ENCODE measurements at regions not wholly inside any gene's neighbourhood (a gene's known extent, or its start where the extent isn't known, plus 50 kb on each side); places are given as distances from the start of the nearest gene placed in this dataset.
"Not testable (repeated sequence)": the region's sequence is repeated elsewhere in the genome, so short reads cannot be mapped to it uniquely, and the experiment has no call there.

DNA sequence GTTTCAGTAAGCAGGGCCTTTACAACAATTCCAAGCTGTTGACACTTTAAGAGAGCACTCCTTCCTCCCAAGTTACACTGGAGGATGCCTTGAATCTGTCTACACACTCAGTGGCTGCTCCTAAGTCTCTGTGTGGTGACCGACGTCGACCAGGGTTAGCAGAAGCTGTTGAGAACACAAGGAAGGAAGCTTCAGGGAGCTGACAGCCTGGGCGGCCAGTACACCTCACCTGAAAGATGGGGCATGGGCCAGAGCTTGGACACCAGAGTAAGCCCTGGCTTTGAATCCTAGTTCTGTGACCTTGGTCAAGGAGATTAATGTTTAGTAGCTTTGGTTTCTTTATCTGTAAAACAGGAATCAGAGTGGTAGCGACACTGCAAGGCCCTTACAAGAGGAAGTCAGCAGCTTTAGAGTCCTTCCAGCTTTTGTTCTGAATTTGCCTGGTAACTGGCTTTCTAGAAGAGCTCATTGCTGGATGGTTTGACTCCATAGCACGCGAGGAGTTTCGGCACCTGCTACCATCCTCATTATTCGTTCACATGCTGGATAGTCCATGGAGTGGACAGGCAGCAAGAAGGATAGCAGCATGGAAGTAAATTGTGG, 214.2 kb downstream of the FGF9 start:
- DNase-seq: no peak
- no peak overlapping the region for H3K27ac ChIP-seq (ENCODE audit: low read depth in 1 of 3, low read length in 2 of 3)
- H3K4me1 ChIP-seq (ENCODE audit: control insufficient read depth in 3 of 3, insufficient read depth in 2 of 3, low read depth in 1 of 3, low read length in 2 of 3): peaks cover 0 to 5% (median 0%) of the 10 kb centered on the region in 3 donors
- no peak for FAIRE-seq
- H3K36me3 ChIP-seq (ENCODE audit: control insufficient read depth in 3 of 3, insufficient read depth in 2 of 3, low read depth in 1 of 3, low read length in 3 of 3): no peaks in the 10 kb centered on the region
- H3K9me3 ChIP-seq (ENCODE audit: control insufficient read depth in 2 of 2, insufficient read depth in 1 of 2, low read depth in 1 of 2, low read length in 1 of 2): no peaks in the 10 kb centered on the region
- H3K4me3 ChIP-seq (ENCODE audit: low read depth in 1 of 3, low read length in 3 of 3): no peak overlapping the region
- WGBS, 3 donors: 67 to 78% (median 71%) methylated on average over 9 of the region's 9 CpGs
- H3K27me3 ChIP-seq (ENCODE audit: control insufficient read depth in 3 of 3, insufficient read depth in 3 of 3, low read length in 3 of 3): no peaks in the 10 kb centered on the region

DNA sequence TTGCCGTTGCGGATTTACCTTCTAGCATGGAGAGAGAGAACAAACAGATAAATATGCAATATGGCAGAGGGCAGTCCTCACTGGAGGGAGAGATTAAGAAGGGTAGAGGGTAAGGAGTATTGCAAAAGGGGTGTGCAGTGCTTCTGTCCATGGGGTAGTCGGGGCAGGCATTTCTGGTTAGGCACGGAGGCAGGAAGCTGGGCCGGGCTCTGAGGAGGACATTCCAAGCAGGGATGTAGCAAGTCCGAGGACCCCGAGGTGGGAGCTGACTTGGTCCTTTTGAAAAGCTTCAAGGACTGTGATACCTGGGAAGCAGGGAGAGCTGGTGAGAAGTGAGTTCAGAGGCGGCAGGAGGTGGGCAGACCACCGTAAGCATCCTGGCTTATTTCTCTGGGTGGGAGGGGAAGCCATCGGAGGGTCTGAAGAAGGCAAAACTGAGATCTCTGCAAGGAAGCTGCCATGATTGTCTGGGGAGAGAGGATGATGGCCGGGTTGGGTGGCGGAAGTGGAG, 214.9 kb downstream of the FGF9 start:
- FAIRE-seq (no peak), DNase-seq (no peak)
- Histone ChIP-seq H3K27me3 (ENCODE audit: control insufficient read depth in 3 of 3, insufficient read depth in 3 of 3, low read length in 3 of 3) (no peaks in the 10 kb centered on the region), H3K4me3 (ENCODE audit: low read depth in 1 of 3, low read length in 3 of 3) (no peak overlapping the region), H3K27ac (ENCODE audit: low read depth in 1 of 3, low read length in 2 of 3) (no peak overlapping the region), H3K36me3 (ENCODE audit: control insufficient read depth in 3 of 3, insufficient read depth in 2 of 3, low read depth in 1 of 3, low read length in 3 of 3) (no peaks in the 10 kb centered on the region), H3K9me3 (ENCODE audit: control insufficient read depth in 2 of 2, insufficient read depth in 1 of 2, low read depth in 1 of 2, low read length in 1 of 2) (no peaks in the 10 kb centered on the region), H3K4me1 (ENCODE audit: control insufficient read depth in 3 of 3, insufficient read depth in 2 of 3, low read depth in 1 of 3, low read length in 2 of 3) (peaks cover 0 to 5% (median 0%) of the 10 kb centered on the region in 3 donors)
- 86 to 92% (median 88%) methylated on average over 12 of the region's 12 CpGs for WGBS, 3 donors

DNA sequence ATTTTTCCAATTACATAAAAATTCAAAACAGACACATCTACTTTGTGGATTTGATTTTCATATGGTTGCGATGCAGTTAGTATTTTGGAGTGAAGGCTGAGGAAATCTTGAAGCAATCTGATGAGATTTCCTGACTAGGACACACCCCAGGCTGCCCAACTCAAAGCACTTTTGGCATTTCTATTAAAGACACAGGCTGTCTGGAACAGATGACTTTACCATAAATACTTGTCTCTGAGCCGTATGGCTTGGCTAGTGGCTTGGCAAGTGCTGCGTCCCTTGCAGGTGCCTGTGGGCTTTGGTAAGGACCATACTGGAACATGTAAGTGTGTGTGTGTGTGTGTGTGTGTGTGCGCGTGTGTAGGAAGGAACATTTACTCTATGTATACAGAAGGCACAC, 218.8 kb downstream of the FGF9 start:
- WGBS, 3 donors: 88 to 90% (median 88%) methylated on average over 5 of the region's 5 CpGs
- H3K9me3 ChIP-seq (ENCODE audit: control insufficient read depth in 2 of 2, insufficient read depth in 1 of 2, low read depth in 1 of 2, low read length in 1 of 2): no peaks in the 10 kb centered on the region
- H3K27ac ChIP-seq (ENCODE audit: low read depth in 1 of 3, low read length in 2 of 3): no peak overlapping the region
- DNase-seq (no peak), FAIRE-seq (no peak)
- no peaks in the 10 kb centered on the region for H3K27me3 ChIP-seq (ENCODE audit: control insufficient read depth in 3 of 3, insufficient read depth in 3 of 3, low read length in 3 of 3)
- no peak overlapping the region for H3K4me3 ChIP-seq (ENCODE audit: low read depth in 1 of 3, low read length in 3 of 3)
- H3K4me1 ChIP-seq (ENCODE audit: control insufficient read depth in 3 of 3, insufficient read depth in 2 of 3, low read depth in 1 of 3, low read length in 2 of 3): peaks cover 0 to 4% (median 0%) of the 10 kb centered on the region in 3 donors
- H3K36me3 ChIP-seq (ENCODE audit: control insufficient read depth in 3 of 3, insufficient read depth in 2 of 3, low read depth in 1 of 3, low read length in 3 of 3): no peaks in the 10 kb centered on the region

DNA sequence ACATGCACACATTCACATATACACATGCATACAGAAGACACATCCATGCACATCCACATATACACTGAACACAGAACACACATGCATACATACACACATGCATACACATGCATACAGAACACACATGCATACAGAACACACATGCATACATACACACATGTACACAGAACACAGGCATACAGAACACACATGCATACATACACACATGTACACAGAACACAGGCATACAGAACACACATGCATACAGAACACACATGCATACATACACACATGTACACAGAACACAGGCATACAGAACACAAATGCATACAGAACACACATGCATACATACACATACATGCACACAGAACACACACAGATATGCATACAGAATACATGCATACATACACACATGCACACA, 219.3 kb downstream of the FGF9 start:
- not testable (repeated sequence) for H3K27ac ChIP-seq (ENCODE audit: low read depth in 1 of 3, low read length in 2 of 3); DNase-seq; H3K4me1 ChIP-seq (ENCODE audit: control insufficient read depth in 3 of 3, insufficient read depth in 2 of 3, low read depth in 1 of 3, low read length in 2 of 3); H3K27me3 ChIP-seq (ENCODE audit: control insufficient read depth in 3 of 3, insufficient read depth in 3 of 3, low read length in 3 of 3); H3K4me3 ChIP-seq (ENCODE audit: low read depth in 1 of 3, low read length in 3 of 3); H3K36me3 ChIP-seq (ENCODE audit: control insufficient read depth in 3 of 3, insufficient read depth in 2 of 3, low read depth in 1 of 3, low read length in 3 of 3); H3K9me3 ChIP-seq (ENCODE audit: control insufficient read depth in 2 of 2, insufficient read depth in 1 of 2, low read depth in 1 of 2, low read length in 1 of 2); FAIRE-seq

DNA sequence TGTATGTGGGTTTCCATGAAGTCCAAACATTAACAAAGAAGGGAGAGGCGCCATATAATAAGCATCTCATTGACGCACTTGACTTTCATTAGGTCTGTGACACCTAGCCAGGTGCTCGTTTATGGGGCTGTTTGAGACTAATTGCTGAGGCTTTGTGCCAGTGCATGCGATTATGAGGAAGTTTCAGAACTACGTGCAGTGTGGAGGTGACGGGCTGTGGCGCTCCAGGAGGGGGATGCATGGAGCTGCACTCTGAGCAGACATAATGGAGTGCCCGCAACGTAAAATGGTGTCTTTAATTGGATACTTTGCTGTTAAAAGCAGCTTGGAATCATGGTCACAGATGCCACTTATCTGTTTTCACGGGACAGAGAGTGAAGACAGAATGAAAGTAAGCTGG, 223.2 kb downstream of the FGF9 start:
- WGBS, 3 donors: 17 to 61% (median 36%) methylated on average over 10 of the region's 10 CpGs
- peak; percentile 39 to 81 for DNase-seq
- Histone ChIP-seq H3K9me3 (ENCODE audit: control insufficient read depth in 2 of 2, insufficient read depth in 1 of 2, low read depth in 1 of 2, low read length in 1 of 2) (no peaks in the 10 kb centered on the region), H3K27me3 (ENCODE audit: control insufficient read depth in 3 of 3, insufficient read depth in 3 of 3, low read length in 3 of 3) (no peaks in the 10 kb centered on the region), H3K36me3 (ENCODE audit: control insufficient read depth in 3 of 3, insufficient read depth in 2 of 3, low read depth in 1 of 3, low read length in 3 of 3) (no peaks in the 10 kb centered on the region), H3K4me3 (ENCODE audit: low read depth in 1 of 3, low read length in 3 of 3) (peak overlapping the region in 1 of 3 donors; percentile 18), H3K27ac (ENCODE audit: low read depth in 1 of 3, low read length in 2 of 3) (peak overlapping the region; percentile 63 to 89 (median 71)), H3K4me1 (ENCODE audit: control insufficient read depth in 3 of 3, insufficient read depth in 2 of 3, low read depth in 1 of 3, low read length in 2 of 3) (peaks cover 0 to 19% (median 5%) of the 10 kb centered on the region in 3 donors)
- no peak for FAIRE-seq

DNA sequence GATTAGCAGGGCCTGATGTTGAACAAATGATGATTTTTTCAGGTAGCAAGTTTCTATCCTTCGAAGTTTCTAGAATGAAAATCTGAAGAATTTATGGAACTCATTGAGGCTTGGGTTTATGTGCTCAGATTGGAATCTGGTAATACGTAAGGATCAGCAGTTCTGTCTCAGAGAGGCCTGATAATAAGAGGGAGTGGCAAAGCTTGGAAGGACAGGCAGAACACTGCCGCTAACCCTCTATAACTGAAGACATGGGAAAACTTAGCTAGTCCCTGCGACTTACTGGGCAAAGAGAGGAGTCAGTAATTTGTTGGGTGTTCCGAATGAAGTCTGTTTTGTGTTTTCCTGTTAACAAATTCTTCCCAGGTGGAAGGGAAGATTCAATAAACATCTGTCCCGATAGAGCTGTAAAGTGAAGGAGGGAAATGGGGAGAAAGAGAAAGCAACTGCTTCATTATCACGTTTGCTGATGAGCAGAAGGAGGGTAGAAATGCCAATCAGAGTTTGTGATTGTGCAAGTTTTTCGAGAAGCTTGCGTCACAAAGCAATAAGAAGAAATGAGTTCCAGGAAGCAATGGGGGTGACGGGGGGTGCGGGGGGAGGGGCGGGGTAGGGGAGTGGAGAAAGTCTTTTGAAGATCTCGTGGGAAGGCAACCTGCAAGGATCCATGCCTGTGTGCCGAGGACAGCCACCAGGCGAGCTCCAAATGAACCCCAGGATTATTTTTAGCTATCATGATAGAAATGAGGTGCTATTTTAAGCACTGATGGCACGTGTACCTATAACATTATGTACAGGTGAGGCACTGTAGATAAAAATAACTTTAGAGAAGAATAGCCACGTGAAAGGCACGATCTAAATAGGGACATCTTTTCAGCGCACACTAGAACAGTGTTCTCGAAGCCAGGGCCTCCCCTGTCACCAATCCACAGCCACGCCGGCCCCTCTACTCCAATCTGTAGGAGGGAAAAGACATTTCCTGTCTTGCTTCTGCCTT, 224.1 kb downstream of the FGF9 start:
- DNase-seq (peak; percentile 78 to 79), FAIRE-seq (no peak)
- Histone ChIP-seq H3K9me3 (ENCODE audit: control insufficient read depth in 2 of 2, insufficient read depth in 1 of 2, low read depth in 1 of 2, low read length in 1 of 2) (no peaks in the 10 kb centered on the region), H3K4me1 (ENCODE audit: control insufficient read depth in 3 of 3, insufficient read depth in 2 of 3, low read depth in 1 of 3, low read length in 2 of 3) (peaks cover 0 to 19% (median 5%) of the 10 kb centered on the region in 3 donors), H3K36me3 (ENCODE audit: control insufficient read depth in 3 of 3, insufficient read depth in 2 of 3, low read depth in 1 of 3, low read length in 3 of 3) (no peaks in the 10 kb centered on the region), H3K27ac (ENCODE audit: low read depth in 1 of 3, low read length in 2 of 3) (peak overlapping the region; percentile 86 to 89 (median 88)), H3K27me3 (ENCODE audit: control insufficient read depth in 3 of 3, insufficient read depth in 3 of 3, low read length in 3 of 3) (no peaks in the 10 kb centered on the region), H3K4me3 (ENCODE audit: low read depth in 1 of 3, low read length in 3 of 3) (no peak overlapping the region)
- 23 to 57% (median 36%) methylated on average over 22 of the region's 22 CpGs for WGBS, 3 donors

DNA sequence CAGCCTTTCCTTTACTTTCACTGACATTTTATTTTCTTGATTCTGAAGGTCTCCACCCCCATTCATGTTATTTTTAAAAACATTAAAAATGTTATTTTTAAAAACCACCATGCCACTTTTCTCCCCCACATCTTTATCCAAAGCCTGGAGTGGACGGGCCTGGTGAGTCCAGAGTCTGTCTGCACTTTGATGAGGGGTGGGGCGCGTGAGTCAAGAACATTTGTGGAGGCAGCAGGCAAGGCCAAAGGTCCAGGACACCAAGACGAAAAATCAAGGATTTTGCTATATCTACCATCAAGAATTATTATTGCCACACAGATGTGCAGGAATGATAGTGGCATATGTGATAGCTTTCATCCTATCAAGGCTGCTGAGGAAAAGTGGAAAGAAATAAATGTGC, 224.9 kb downstream of the FGF9 start:
- FAIRE-seq: no peak
- H3K36me3 ChIP-seq (ENCODE audit: control insufficient read depth in 3 of 3, insufficient read depth in 2 of 3, low read depth in 1 of 3, low read length in 3 of 3): no peaks in the 10 kb centered on the region
- peaks cover 0 to 19% (median 5%) of the 10 kb centered on the region in 3 donors for H3K4me1 ChIP-seq (ENCODE audit: control insufficient read depth in 3 of 3, insufficient read depth in 2 of 3, low read depth in 1 of 3, low read length in 2 of 3)
- peak; percentile 74 to 91 for DNase-seq
- H3K4me3 ChIP-seq (ENCODE audit: low read depth in 1 of 3, low read length in 3 of 3): no peak overlapping the region
- no peaks in the 10 kb centered on the region for H3K9me3 ChIP-seq (ENCODE audit: control insufficient read depth in 2 of 2, insufficient read depth in 1 of 2, low read depth in 1 of 2, low read length in 1 of 2)
- 22 to 66% (median 26%) methylated on average over 4 of the region's 4 CpGs for WGBS, 3 donors
- H3K27ac ChIP-seq (ENCODE audit: low read depth in 1 of 3, low read length in 2 of 3): peak overlapping the region in 2 of 3 donors; percentile 85 to 88
- H3K27me3 ChIP-seq (ENCODE audit: control insufficient read depth in 3 of 3, insufficient read depth in 3 of 3, low read length in 3 of 3): no peaks in the 10 kb centered on the region

DNA sequence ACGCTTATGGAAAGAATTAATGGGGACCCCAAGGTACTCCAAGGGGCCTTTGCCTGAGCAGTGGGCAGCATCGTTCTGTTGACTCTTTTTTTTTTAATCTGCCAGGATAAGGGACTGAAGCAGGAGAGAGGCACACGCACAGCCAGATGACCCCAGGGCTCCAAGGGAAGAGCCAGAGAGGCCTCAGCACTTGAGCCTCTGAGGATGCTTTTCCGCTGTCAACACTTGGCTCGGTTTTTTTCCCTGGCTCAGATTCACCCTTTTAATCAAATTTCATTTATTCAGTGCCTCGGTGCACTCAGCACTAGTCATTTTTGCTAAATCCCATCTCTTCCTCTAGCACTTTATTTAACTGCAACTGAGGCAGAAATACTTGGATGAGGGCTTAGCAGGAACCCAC, 226.3 kb downstream of the FGF9 start:
- Histone ChIP-seq H3K4me1 (ENCODE audit: control insufficient read depth in 3 of 3, insufficient read depth in 2 of 3, low read depth in 1 of 3, low read length in 2 of 3) (peaks cover 0 to 26% (median 7%) of the 10 kb centered on the region in 3 donors), H3K27ac (ENCODE audit: low read depth in 1 of 3, low read length in 2 of 3) (no peak overlapping the region), H3K36me3 (ENCODE audit: control insufficient read depth in 3 of 3, insufficient read depth in 2 of 3, low read depth in 1 of 3, low read length in 3 of 3) (no peaks in the 10 kb centered on the region), H3K9me3 (ENCODE audit: control insufficient read depth in 2 of 2, insufficient read depth in 1 of 2, low read depth in 1 of 2, low read length in 1 of 2) (no peaks in the 10 kb centered on the region), H3K4me3 (ENCODE audit: low read depth in 1 of 3, low read length in 3 of 3) (no peak overlapping the region), H3K27me3 (ENCODE audit: control insufficient read depth in 3 of 3, insufficient read depth in 3 of 3, low read length in 3 of 3) (no peaks in the 10 kb centered on the region)
- WGBS, 3 donors: 64 to 85% (median 74%) methylated on average over 6 of the region's 6 CpGs
- FAIRE-seq (no peak), DNase-seq (no peak)

All from small intestine (tissue), 7 donors.